GM12875 (cell line): ENCODE measurements at regions not wholly inside any gene's neighbourhood (a gene's known extent, or its start where the extent isn't known, plus 50 kb on each side); places are given as distances from the start of the nearest gene placed in this dataset.

ENCODE experiments used
- H3K4me3 ChIP-seq: one replicate; pipeline ENCODE4 v1.5.1; 2011; ENCODE audit warnings: low read depth, low read length, control low read depth
- TF ChIP-seq, protein P1 (sequence below): IDR thresholded peaks from 2 replicates; pipeline ENCODE4 v1.5.1; 2011; ENCODE audit warnings: low read depth, mild to moderate bottlenecking, control low read depth, inconsistent platforms, low read length, moderate library complexity, borderline replicate concordance; ENCODE audit not compliant: insufficient read depth

DNA sequence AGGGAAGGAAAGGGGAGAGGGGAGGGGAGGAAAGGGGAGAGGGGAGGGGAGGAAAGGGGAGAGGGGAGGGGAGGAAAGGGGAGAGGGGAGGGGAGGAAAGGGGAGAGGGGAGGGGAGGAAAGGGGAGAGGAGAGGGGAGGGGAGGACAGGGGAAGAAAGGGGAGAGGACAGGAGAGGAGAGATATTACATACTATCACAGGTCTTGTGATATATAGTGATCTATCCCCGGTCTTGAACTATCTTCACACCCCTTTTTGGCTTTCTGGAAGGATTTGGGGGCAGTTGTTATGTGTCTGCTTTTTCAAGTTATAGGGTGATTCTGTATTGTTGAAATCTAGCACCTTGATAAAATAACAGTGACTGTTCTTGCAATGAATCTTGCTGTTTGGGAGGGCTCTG is 92.1 kb upstream of the ID2 start:
- H3K4me3 ChIP-seq: no peak overlapping the region
- TF ChIP-seq, protein P1, sequence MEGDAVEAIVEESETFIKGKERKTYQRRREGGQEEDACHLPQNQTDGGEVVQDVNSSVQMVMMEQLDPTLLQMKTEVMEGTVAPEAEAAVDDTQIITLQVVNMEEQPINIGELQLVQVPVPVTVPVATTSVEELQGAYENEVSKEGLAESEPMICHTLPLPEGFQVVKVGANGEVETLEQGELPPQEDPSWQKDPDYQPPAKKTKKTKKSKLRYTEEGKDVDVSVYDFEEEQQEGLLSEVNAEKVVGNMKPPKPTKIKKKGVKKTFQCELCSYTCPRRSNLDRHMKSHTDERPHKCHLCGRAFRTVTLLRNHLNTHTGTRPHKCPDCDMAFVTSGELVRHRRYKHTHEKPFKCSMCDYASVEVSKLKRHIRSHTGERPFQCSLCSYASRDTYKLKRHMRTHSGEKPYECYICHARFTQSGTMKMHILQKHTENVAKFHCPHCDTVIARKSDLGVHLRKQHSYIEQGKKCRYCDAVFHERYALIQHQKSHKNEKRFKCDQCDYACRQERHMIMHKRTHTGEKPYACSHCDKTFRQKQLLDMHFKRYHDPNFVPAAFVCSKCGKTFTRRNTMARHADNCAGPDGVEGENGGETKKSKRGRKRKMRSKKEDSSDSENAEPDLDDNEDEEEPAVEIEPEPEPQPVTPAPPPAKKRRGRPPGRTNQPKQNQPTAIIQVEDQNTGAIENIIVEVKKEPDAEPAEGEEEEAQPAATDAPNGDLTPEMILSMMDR: no peak

DNA sequence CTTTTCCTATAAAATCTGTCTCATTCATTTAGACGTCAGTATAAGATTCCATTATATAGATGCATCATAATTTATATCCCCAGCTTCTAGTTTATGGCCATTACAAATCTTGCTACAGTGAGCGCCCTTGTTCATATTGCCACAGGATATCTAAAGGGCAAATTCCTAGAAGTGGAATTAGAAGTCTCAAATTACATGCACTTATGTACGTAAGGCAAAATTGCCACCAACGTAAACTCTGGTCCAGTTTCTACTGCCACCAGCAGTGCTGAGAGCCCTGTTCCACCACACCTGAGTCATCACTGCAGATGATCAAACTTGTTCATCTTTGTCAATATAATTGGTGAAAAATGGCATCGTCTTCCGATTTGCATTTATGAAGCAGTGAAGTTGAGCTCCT is 90.9 kb upstream of the ID2 start:
- H3K4me3 ChIP-seq: no peak overlapping the region
- TF ChIP-seq, protein P1: no peak

DNA sequence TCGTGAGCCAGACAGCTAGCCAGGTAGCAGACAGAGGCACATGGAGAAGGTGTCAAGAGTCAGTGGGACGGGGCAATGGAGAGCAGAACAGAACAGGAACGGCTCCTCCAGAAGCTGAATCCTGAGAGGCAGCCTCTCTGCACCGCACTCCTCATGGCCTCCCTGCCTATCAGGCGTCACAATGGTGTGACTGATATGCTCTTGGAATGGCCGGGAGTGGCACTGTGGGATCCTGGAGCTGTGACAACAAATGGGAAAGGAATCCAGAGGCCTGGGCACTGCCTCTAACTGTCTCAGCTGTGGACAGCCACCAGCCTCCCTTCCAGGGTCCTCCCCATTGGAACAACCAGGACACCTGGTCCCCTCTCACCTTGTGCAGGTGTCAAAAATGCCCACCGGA is 89.1 kb upstream of the ID2 start:
- H3K4me3 ChIP-seq: no peak overlapping the region
- TF ChIP-seq, protein P1: no peak

DNA sequence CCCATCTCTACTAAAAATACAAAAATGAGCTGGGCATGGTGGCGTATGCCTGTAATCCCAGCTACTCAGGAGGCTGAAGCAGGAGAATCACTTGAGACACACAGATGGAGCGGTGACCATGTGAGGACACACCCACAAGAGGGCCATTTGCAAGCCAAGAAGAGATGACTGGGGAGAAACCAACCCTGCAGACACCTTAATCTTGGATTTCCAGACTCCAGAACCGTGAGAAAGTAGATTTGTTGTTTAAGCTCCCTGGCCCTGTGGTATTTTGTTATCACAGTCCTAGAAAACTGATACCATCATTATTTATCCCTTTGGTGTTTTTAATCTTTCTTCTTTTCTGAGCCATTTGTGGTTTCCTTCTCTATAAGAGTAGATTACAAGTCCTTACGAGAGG is 88.6 kb upstream of the ID2 start:
- H3K4me3 ChIP-seq: no peak overlapping the region
- TF ChIP-seq, protein P1: no peak

DNA sequence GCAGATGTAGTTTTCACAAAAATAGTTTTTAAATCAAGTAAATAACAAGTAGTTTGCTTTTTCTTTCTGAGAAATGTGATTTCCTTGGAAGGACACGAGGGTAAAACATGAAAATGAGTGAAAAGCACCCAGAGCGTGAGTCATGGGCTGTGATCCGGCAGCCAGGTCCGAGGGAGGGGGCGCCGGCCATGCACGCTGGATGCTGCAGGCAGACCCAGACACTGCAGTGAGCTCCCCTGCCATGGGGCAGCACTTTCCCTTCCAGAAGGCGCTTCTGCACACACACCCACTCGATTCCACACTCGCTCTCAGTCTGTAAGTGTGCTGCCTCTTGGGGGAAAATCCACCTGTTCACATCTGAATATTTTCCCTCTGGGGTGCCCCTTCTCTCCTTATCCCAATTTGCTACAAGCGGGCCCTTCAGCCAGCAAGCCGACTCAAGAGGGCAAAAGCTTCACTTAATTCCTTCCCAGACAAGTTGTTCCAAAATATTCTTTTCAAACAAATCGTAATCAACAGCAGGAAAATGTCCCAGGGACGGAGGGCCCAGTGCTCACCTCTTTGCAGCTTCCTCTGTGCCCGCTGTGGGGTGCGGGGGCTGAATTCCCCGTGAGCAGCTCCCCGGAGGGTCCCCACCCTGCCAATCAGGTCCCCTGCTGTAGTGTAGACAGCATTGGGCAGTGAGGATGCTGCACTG is 87.0 kb upstream of the ID2 start:
- TF ChIP-seq, protein P1: no peak
- no peak overlapping the region for H3K4me3 ChIP-seq

DNA sequence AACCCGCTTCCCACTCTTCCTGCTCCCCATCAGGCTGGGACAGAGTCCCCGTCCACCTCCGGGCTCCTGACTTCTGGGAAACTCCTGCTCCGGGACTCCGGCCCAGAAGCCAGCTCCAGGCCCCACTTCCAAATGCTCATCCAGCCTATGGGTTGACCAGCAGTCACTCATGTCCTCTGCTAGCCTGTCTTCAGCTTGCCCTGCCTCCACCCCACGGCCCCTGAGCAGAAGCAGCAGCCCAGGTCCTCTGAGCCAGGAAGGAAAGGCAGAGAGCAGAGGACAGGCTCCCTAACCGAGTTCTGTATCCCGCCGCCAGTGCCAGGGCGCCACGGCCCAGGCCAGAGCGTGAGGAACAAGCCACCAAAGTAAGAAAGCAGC is 86.4 kb upstream of the ID2 start:
- no peak overlapping the region for H3K4me3 ChIP-seq
- TF ChIP-seq, protein P1: no peak

DNA sequence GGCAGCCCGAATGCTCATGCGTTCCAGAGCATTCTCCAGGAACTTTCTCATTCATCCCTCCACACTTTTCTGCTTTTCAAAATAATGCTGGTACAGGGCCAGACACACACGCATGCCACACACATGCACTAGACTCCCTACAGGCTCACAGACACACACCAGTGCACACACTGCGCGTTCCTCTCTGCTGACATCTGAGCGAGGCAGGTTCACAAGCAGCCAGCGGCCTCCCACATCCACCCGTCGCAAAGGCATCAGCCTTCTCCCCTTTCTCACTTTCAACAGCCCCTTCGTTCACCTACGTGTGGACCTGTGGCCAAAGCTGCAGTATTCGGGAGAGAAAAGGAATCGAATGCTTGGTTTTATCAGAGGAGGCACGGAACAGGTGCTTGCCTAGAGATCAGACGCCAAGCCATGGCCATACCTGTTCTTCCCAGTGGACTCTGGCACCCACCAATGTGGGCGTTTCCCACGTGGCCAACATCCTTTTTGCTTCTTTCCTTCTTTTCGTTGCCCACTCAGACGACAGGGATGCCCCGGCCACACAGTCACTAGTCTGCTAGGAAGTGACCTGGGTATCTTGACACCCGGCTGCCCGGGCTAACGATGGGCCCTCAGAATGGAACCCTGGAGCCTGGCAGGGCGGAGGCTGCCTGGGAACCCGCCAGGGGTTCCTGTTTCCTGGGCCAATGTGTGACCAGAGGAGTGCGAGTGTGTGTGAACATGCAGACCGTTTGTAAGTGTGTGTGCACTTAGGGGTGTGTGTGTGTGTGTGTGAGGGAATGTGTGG is 85.8 kb upstream of the ID2 start:
- TF ChIP-seq, protein P1: no peak
- no peak overlapping the region for H3K4me3 ChIP-seq
